ENCODE measurements at regions not wholly inside any gene's neighbourhood (a gene's known extent, or its start where the extent isn't known, plus 50 kb on each side); places are given as distances from the start of the nearest gene placed in this dataset.

DNA sequence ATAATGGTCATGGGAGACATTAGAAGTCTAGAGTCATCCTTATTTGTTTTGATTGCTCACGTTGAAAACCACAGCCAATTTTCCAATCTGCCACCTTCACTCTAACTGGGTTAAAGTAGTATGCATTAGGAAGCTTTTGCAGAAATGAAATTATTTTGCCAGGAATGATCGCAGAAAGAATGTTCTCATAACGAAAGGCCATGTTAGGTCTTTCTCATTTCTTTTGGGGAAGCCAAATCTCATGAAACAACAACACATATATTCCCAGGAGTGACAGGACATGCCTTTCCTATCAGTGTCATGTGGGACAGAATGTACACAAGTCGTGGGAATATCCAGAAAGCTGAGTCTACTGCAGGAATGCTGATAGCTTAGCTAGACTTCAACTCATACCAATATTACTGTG, 386.3 kb downstream of the AASDHPPT start:
- no peak for TF ChIP-seq CTCF (conservative IDR thresholded peaks at IDR 0.05)
- TF ChIP-seq ZFX (IDR thresholded peaks at IDR 0.05) = no peak
